Type B pancreatic cell (in vitro differentiated cells): ENCODE measurements at regions not wholly inside any gene's neighbourhood (a gene's known extent, or its start where the extent isn't known, plus 50 kb on each side); places are given as distances from the start of the nearest gene placed in this dataset.

Source experiments
- DNase-seq: peaks from one replicate; pipeline ENCODE4 v3.0.0; 2021; ENCODE audit warnings: mixed read lengths; ENCODE audit not compliant: unreplicated experiment; ENCODE audit errors: extremely low spot score
- H3K27ac Mint-ChIP-seq: 2 replicates; pipeline ENCODE4 v1.8.0; 2021; ENCODE audit warnings: mild to moderate bottlenecking, mixed read lengths
- H3K27me3 Mint-ChIP-seq: 2 replicates; pipeline ENCODE4 v1.8.0; 2021; ENCODE audit warnings: mixed read lengths
- H3K36me3 Mint-ChIP-seq: 2 replicates; pipeline ENCODE4 v1.8.0; 2021; ENCODE audit warnings: mixed read lengths
- H3K4me1 Mint-ChIP-seq: one replicate; pipeline ENCODE4 v1.8.0; 2021; ENCODE audit warnings: mixed read lengths; ENCODE audit not compliant: unreplicated experiment
- H3K4me3 Mint-ChIP-seq: 2 replicates; pipeline ENCODE4 v1.8.0; 2021; ENCODE audit warnings: mild to moderate bottlenecking, mixed read lengths
- H3K9me3 Mint-ChIP-seq: 2 replicates; pipeline ENCODE4 v1.8.0; 2021; ENCODE audit warnings: mixed read lengths
- CTCF ChIP-seq: fragments of 200-600 bp; sonication (generic); conservative IDR thresholded peaks from 2 replicates; pipeline ENCODE4 v1.5.0; 2021; ENCODE audit warnings: antibody characterized with exemption, mild to moderate bottlenecking

- TF ChIP-seq CTCF, result no peak
- H3K27me3 Mint-ChIP-seq, result no peaks in the 10 kb centered on the region
- H3K4me3 Mint-ChIP-seq, result no peak overlapping the region
- no peak for DNase-seq
- no peaks in the 10 kb centered on the region for H3K9me3 Mint-ChIP-seq
- H3K27ac Mint-ChIP-seq, result peak overlapping the region; percentile 66
- peaks cover 23% of the 10 kb centered on the region for H3K4me1 Mint-ChIP-seq
- no peaks in the 10 kb centered on the region for H3K36me3 Mint-ChIP-seq
Measured at GRCh38 chr4:151564321-151564720, 155.3 kb downstream of the FHIP1A start.

GRCh38 chr4:151565583-151565982 lies 156.6 kb downstream of the FHIP1A start:
- Mint-ChIP-seq H3K9me3 (no peaks in the 10 kb centered on the region), H3K36me3 (no peaks in the 10 kb centered on the region), H3K4me3 (no peak overlapping the region), H3K27ac (no peak overlapping the region), H3K4me1 (peaks cover 27% of the 10 kb centered on the region), H3K27me3 (no peaks in the 10 kb centered on the region)
- no peak for TF ChIP-seq CTCF
- DNase-seq, result no peak

- no peak for TF ChIP-seq CTCF
Measured at GRCh38 chr4:151566053-151566452, 157.1 kb downstream of the FHIP1A start.

GRCh38 chr4:151567056-151567455 lies 158.1 kb downstream of the FHIP1A start:
- Mint-ChIP-seq H3K27me3 (no peaks in the 10 kb centered on the region), H3K36me3 (no peaks in the 10 kb centered on the region), H3K27ac (no peak overlapping the region), H3K4me1 (peaks cover 27% of the 10 kb centered on the region), H3K4me3 (no peak overlapping the region), H3K9me3 (no peaks in the 10 kb centered on the region)
- no peak for DNase-seq
- no peak for TF ChIP-seq CTCF

More at GRCh38 chr4:151566053-151566452, 157.1 kb downstream of the FHIP1A start:
- Mint-ChIP-seq H3K36me3 (no peaks in the 10 kb centered on the region), H3K4me3 (no peak overlapping the region), H3K9me3 (no peaks in the 10 kb centered on the region), H3K4me1 (peaks cover 27% of the 10 kb centered on the region), H3K27me3 (no peaks in the 10 kb centered on the region), H3K27ac (no peak overlapping the region)
- no peak for DNase-seq

GRCh38 chr4:151568966-151569365 lies 160.0 kb downstream of the FHIP1A start:
- Mint-ChIP-seq H3K9me3 (no peaks in the 10 kb centered on the region), H3K4me1 (peaks cover 26% of the 10 kb centered on the region), H3K27me3 (no peaks in the 10 kb centered on the region), H3K36me3 (no peaks in the 10 kb centered on the region), H3K4me3 (no peak overlapping the region), H3K27ac (no peak overlapping the region)
- no peak for TF ChIP-seq CTCF
- DNase-seq, result no peak

GRCh38 chr4:151569650-151570049 lies 160.7 kb downstream of the FHIP1A start:
- H3K36me3 Mint-ChIP-seq, result no peaks in the 10 kb centered on the region
- no peak overlapping the region for H3K4me3 Mint-ChIP-seq
- no peak for TF ChIP-seq CTCF
- DNase-seq, result no peak
- no peaks in the 10 kb centered on the region for H3K27me3 Mint-ChIP-seq
- peak overlapping the region; percentile 61 for H3K27ac Mint-ChIP-seq
- peaks cover 22% of the 10 kb centered on the region for H3K4me1 Mint-ChIP-seq
- H3K9me3 Mint-ChIP-seq, result no peaks in the 10 kb centered on the region
